Peyer's patch (tissue), 4 donors: ENCODE measurements at regions not wholly inside any gene's neighbourhood (a gene's known extent, or its start where the extent isn't known, plus 50 kb on each side); places are given as distances from the start of the nearest gene placed in this dataset.

ENCODE experiments used
- DNase-seq, 3 donors: peaks; one replicate each; pipeline ENCODE4 v3.0.0-alpha.2; 2017 to 2019
- H3K27ac ChIP-seq, 4 donors: fragments of 200-600 bp; sonication (generic); one replicate each; pipeline ENCODE4 v1.5.1; 2016 to 2019
- H3K27me3 ChIP-seq, 2 donors: fragments of 200-600 bp; sonication (generic); one replicate each; pipeline ENCODE4 v1.5.1; 2019
- H3K36me3 ChIP-seq, 3 donors: fragments of 200-600 bp; sonication (generic); one replicate each; pipeline ENCODE4 v1.5.1; 2016 to 2019
- H3K4me1 ChIP-seq, 4 donors: fragments of 200-600 bp; sonication (generic); one replicate each; pipeline ENCODE4 v1.5.1; 2016 to 2019
- H3K4me3 ChIP-seq, 4 donors: fragments of 200-600 bp; sonication (generic); 1 replicate in 3 of 4; 2 replicates in 1 of 4; pipeline ENCODE4 v1.5.1; 2016 to 2019; ENCODE audit warnings: mild to moderate bottlenecking in 1 of 4
- H3K9me3 ChIP-seq, 4 donors: fragments of 200-600 bp; sonication (generic); one replicate each; pipeline ENCODE4 v1.5.1; 2016 to 2019; ENCODE audit warnings: mild to moderate bottlenecking in 1 of 4
- POLR2A ChIP-seq, 2 donors: fragments of 450-650 bp; IDR thresholded peaks; one replicate each; pipeline ENCODE4 v1.5.1; 2017; ENCODE audit warnings: antibody characterized with exemption in 2 of 2, mild to moderate bottlenecking in 2 of 2, moderate library complexity in 2 of 2
- TF ChIP-seq, protein P1 (sequence below), 6 experiments: fragments of 450-650 bp in 4 of 6; fragments of 200-600 bp in 2 of 6; sonication (generic) in 1 of 6; IDR thresholded peaks; one replicate each; pipeline ENCODE4 v1.5.1; 2017 to 2019; ENCODE audit warnings: antibody characterized with exemption in 6 of 6, mild to moderate bottlenecking in 3 of 6, moderate library complexity in 1 of 6

DNA sequence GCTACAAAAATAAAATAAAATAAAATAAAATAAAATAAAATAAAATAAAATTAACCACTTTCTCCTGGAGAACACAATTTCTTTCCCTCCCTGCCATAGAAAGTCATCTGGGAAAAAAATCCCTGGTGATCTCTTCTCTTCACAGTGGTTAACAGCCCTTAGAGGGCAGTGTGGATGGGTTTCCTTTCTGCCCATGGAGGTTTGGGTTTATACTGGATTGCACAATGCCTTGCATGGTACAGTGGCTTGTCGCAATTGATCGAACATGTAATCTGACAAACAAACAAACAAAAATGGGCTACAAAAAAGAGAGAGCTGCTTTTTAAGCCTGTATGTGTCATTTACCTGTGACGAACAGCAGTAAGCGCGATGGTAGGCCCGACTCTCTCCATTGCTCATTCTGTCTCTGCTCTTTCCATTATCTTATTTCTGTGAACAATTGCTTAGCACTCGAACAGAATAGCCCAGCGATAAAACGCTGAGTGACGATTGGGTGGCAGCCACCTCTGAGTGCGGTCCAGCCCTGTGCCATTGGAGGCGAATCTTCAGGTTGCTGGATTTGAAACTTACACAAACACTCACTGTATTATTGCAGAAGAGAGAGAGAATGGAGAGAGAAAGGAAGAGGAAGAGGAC, 166.1 kb downstream of the CD83 start:
- no peak for DNase-seq
- no peak overlapping the region for H3K4me3 ChIP-seq
- no peaks in the 10 kb centered on the region for H3K4me1 ChIP-seq
- H3K36me3 ChIP-seq = no peaks in the 10 kb centered on the region
- H3K27ac ChIP-seq = no peak overlapping the region
- no peaks in the 10 kb centered on the region for H3K27me3 ChIP-seq
- no peaks in the 10 kb centered on the region for H3K9me3 ChIP-seq
- no peak for TF ChIP-seq POLR2A (IDR thresholded peaks at IDR 0.05)
- TF ChIP-seq, protein P1, sequence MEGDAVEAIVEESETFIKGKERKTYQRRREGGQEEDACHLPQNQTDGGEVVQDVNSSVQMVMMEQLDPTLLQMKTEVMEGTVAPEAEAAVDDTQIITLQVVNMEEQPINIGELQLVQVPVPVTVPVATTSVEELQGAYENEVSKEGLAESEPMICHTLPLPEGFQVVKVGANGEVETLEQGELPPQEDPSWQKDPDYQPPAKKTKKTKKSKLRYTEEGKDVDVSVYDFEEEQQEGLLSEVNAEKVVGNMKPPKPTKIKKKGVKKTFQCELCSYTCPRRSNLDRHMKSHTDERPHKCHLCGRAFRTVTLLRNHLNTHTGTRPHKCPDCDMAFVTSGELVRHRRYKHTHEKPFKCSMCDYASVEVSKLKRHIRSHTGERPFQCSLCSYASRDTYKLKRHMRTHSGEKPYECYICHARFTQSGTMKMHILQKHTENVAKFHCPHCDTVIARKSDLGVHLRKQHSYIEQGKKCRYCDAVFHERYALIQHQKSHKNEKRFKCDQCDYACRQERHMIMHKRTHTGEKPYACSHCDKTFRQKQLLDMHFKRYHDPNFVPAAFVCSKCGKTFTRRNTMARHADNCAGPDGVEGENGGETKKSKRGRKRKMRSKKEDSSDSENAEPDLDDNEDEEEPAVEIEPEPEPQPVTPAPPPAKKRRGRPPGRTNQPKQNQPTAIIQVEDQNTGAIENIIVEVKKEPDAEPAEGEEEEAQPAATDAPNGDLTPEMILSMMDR (IDR thresholded peaks at IDR 0.05) = peak in 2 of 6 experiments; percentile 7 to 14

DNA sequence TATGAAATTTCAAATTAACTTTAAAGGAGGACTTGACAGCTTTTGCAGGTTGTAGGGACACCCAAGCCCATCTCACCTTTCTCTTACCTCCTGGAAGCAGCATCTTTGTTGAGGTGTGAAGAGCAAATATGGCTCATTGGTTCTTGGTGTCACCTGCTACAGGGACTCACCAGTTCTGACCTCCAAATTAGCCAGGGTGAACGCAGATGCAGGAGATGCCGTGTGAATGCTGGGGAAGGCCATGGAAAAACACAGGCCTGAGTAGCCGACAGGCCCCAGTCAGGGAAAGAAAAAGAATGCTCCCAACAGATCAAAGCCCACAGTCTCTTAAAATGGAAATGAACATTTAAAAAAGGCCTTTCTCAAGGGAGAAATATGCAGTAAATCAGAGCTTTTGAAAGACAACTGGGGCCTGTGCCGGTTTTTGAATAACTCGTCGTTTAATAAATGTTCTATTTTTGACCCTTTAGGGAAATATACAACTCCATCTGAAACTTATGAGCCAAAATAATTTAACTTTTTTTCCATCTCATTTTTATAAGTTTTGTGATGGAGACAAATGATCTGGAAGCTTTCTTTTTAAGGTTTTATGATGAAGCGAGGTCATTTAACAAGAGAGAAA, 167.5 kb downstream of the CD83 start:
- Histone ChIP-seq H3K4me1 (no peaks in the 10 kb centered on the region), H3K36me3 (no peaks in the 10 kb centered on the region), H3K27me3 (no peaks in the 10 kb centered on the region), H3K27ac (no peak overlapping the region), H3K9me3 (no peaks in the 10 kb centered on the region), H3K4me3 (no peak overlapping the region)
- DNase-seq = no peak
- TF ChIP-seq, protein P1 (IDR thresholded peaks at IDR 0.05) = no peak
- no peak for TF ChIP-seq POLR2A (IDR thresholded peaks at IDR 0.05)

DNA sequence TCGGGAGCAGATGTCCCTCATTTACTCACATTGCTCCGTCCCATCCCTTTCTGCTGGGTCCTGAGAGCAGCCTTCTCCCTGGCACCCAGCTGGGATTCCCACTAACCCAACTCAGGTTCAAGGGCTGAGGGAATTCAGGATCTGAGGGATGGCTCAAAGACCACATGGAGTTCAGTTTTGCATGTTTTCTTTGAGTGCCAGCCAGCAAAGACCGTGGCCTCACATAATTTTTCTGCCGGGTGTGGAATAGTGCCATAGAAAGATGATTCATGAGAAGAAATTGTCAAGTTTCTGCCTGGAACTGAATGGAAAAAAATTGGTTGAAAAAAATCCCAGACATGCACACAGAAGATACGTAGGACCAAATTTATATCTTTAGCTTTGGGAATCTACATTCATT, 168.6 kb downstream of the CD83 start:
- H3K4me3 ChIP-seq = no peak overlapping the region
- no peaks in the 10 kb centered on the region for H3K9me3 ChIP-seq
- no peaks in the 10 kb centered on the region for H3K4me1 ChIP-seq
- no peaks in the 10 kb centered on the region for H3K27me3 ChIP-seq
- TF ChIP-seq, protein P1 (IDR thresholded peaks at IDR 0.05) = no peak
- TF ChIP-seq POLR2A (IDR thresholded peaks at IDR 0.05) = no peak
- H3K27ac ChIP-seq = no peak overlapping the region
- H3K36me3 ChIP-seq = no peaks in the 10 kb centered on the region
- DNase-seq = no peak

DNA sequence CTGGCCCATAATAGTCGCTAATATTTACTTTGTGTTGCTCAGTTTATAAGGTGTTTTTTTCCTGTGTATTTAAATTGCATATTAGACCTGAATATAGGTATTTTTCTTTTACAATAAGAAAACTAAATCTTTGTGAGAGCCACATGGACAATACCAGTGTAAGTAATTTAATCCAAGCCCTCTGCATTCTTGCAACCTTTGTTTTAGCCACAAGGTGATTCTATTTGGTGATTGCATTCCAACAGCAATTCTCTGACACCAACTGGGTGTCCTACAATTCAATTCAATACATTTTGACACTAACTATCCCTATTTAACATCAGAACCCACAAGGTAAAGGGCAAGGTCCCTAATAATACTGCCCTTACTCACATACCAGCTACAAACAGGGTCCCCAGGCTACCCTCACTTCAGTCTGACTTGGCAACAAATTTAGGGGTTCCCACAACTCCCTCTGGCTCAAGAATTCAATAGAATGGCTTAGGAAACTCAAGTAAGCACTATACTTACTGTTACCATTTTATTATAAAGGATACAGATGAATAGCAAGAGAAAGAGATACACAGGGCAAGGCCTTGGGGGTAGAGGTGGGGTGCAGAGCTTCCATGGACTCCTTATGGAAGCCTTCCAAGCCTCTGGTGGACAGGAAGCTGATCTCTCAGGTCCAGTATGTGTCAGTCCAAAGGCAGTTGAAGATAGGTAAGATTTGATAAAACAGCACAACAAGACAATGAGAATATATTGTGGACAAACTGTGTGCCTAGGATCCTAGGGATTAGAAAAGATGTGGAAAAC, 169.3 kb downstream of the CD83 start:
- H3K4me1 ChIP-seq = no peaks in the 10 kb centered on the region
- no peak for DNase-seq
- TF ChIP-seq POLR2A (IDR thresholded peaks at IDR 0.05) = no peak
- TF ChIP-seq, protein P1 (IDR thresholded peaks at IDR 0.05) = no peak
- no peaks in the 10 kb centered on the region for H3K36me3 ChIP-seq
- H3K4me3 ChIP-seq = no peak overlapping the region
- no peak overlapping the region for H3K27ac ChIP-seq
- H3K9me3 ChIP-seq = no peaks in the 10 kb centered on the region
- H3K27me3 ChIP-seq = no peaks in the 10 kb centered on the region

DNA sequence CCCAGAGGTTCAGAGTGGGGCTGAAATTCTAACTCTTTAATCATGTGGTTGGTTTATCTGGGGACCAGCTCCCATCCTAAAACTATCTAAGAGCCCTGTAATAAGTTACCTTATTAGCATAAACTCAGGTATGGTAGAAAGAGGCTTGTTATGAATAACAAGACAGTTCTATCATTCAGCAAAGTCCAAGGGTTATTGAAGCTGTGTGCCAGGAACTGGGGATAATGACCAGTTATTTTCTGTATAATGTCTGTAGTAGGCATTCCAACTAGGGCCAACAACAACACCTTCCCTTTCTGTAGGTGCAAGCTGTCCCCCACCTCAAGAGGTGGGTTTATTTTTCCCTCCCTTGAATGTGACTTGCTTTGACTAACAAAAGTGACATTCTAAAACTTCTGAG, 170.1 kb downstream of the CD83 start:
- Histone ChIP-seq H3K27me3 (no peaks in the 10 kb centered on the region), H3K9me3 (no peaks in the 10 kb centered on the region), H3K36me3 (no peaks in the 10 kb centered on the region), H3K4me3 (no peak overlapping the region), H3K27ac (no peak overlapping the region), H3K4me1 (no peaks in the 10 kb centered on the region)
- DNase-seq = no peak
- no peak for TF ChIP-seq POLR2A (IDR thresholded peaks at IDR 0.05)
- TF ChIP-seq, protein P1 (IDR thresholded peaks at IDR 0.05) = no peak
